IMR-90 (cell line): ENCODE measurements at regions not wholly inside any gene's neighbourhood (a gene's known extent, or its start where the extent isn't known, plus 50 kb on each side); places are given as distances from the start of the nearest gene placed in this dataset.

ENCODE experiments used
- ATAC-seq: fragments of 200-7000 bp; cut with Tn5 transposase; 2 replicates; pipeline ENCODE4 v1.9.1; 2020; ENCODE audit warnings: low read depth, mild to moderate bottlenecking, moderate library complexity
- BruUV-seq: library from RNA; stranded (reverse); fragments of 400-500 nt; replicated peaks from 2 replicates; lab custom pipeline; 2021; lab: Mats Ljungman, UMichigan
- CTCF ChIA-PET: fragments of 300-600 bp; formaldehyde crosslinking; extraction: SDS; loops from one replicate; lab custom pipeline; 2021; ENCODE audit warnings: antibody characterized with exemption; lab: Yijun Ruan, JAX
- POLR2A ChIA-PET: fragments of 300-600 bp; sonication (Branson Sonifier 250); formaldehyde crosslinking; loops from one replicate; lab custom pipeline; 2022; ENCODE audit warnings: antibody characterized with exemption; ENCODE audit not compliant: unreplicated experiment; lab: Charles Lee
- DNase-seq: peaks from one replicate; pipeline ENCODE4 v3.0.0; 2013
- H2AFZ ChIP-seq: replicated peaks from 2 replicates; pipeline ENCODE3; 2013; ENCODE audit warnings: low read length, mild to moderate bottlenecking; ENCODE audit not compliant: poor library complexity
- H2AK5ac ChIP-seq: 2 replicates; pipeline ENCODE4 v1.6.1; 2013; ENCODE audit warnings: low read depth, low read length, inconsistent platforms
- H2AK9ac ChIP-seq: replicated peaks from 2 replicates; pipeline ENCODE3; 2013; ENCODE audit warnings: mild to moderate bottlenecking, low read depth, low read length, moderate library complexity; ENCODE audit not compliant: poor library complexity
- H2BK120ac ChIP-seq: 2 replicates; pipeline ENCODE4 v1.6.1; 2013; ENCODE audit warnings: low read depth, low read length, inconsistent platforms
- H2BK15ac ChIP-seq: 3 replicates; pipeline ENCODE4 v1.6.1; 2013; ENCODE audit warnings: low read depth, low read length, inconsistent platforms
- H2BK20ac ChIP-seq: 2 replicates; pipeline ENCODE4 v1.6.1; 2013; ENCODE audit warnings: low read depth, mild to moderate bottlenecking, inconsistent platforms, low read length, moderate library complexity
- H2BK5ac ChIP-seq: 2 replicates; pipeline ENCODE4 v1.6.1; 2013; ENCODE audit warnings: mild to moderate bottlenecking, low read depth, low read length, inconsistent platforms; ENCODE audit not compliant: poor library complexity, severe bottlenecking
- H3K14ac ChIP-seq: replicated peaks from 2 replicates; pipeline ENCODE4 v1.6.1; 2013; ENCODE audit warnings: low read depth, low read length, inconsistent platforms
- H3K18ac ChIP-seq: 2 replicates; pipeline ENCODE4 v1.6.1; 2013; ENCODE audit warnings: low read depth, low read length, control low read depth
- H3K23ac ChIP-seq: 2 replicates; pipeline ENCODE4 v1.6.1; 2013; ENCODE audit warnings: low read depth, low read length, inconsistent platforms
- H3K27ac ChIP-seq: 2 replicates; pipeline ENCODE4 v1.5.1; 2013; ENCODE audit warnings: mild to moderate bottlenecking, control low read depth, low read length; ENCODE audit not compliant: insufficient read depth
- H3K27me3 ChIP-seq: 2 replicates; pipeline ENCODE4 v1.6.1; 2013; ENCODE audit warnings: low read length; ENCODE audit not compliant: control insufficient read depth, insufficient read depth
- H3K36me3 ChIP-seq: 2 replicates; pipeline ENCODE4 v1.6.1; 2013; ENCODE audit warnings: low read length, mixed read lengths; ENCODE audit not compliant: control insufficient read depth, insufficient read depth
- H3K4ac ChIP-seq: 2 replicates; pipeline ENCODE4 v1.6.1; 2013; ENCODE audit warnings: low read depth, low read length, inconsistent platforms
- H3K4me1 ChIP-seq: 2 replicates; pipeline ENCODE4 v1.6.1; 2013; ENCODE audit warnings: low read length, mixed read lengths; ENCODE audit not compliant: control insufficient read depth, insufficient read depth
- H3K4me2 ChIP-seq: 2 replicates; pipeline ENCODE4 v1.6.1; 2013; ENCODE audit warnings: low read depth, mild to moderate bottlenecking, control low read depth, low read length, moderate library complexity
- H3K4me3 ChIP-seq: 2 replicates; pipeline ENCODE4 v1.5.1; 2013; ENCODE audit warnings: low read depth, mild to moderate bottlenecking, control low read depth, low read length, moderate library complexity; ENCODE audit not compliant: insufficient read depth
- H3K56ac ChIP-seq: 2 replicates; pipeline ENCODE4 v1.6.1; 2013; ENCODE audit warnings: low read length, inconsistent platforms; ENCODE audit not compliant: insufficient read depth; ENCODE audit errors: extremely low read depth
- H3K79me1 ChIP-seq, 2 experiments: 2 replicates each; pipeline ENCODE4 v1.6.1; 2013; ENCODE audit warnings: low read length in 2 of 2, inconsistent platforms in 1 of 2, low read depth in 1 of 2
- H3K9ac ChIP-seq: 2 replicates; pipeline ENCODE4 v1.6.1; 2013; ENCODE audit warnings: low read depth, low read length, control low read depth
- H3K9me1 ChIP-seq: 2 replicates; pipeline ENCODE4 v1.6.1; 2013; ENCODE audit warnings: low read length, inconsistent platforms; ENCODE audit not compliant: insufficient read depth
- H3K9me3 ChIP-seq: 2 replicates; pipeline ENCODE4 v1.6.1; 2013; ENCODE audit warnings: low read length; ENCODE audit not compliant: control insufficient read depth, insufficient read depth
- H4K20me1 ChIP-seq: 2 replicates; pipeline ENCODE4 v1.6.1; 2013; ENCODE audit warnings: low read length, inconsistent platforms; ENCODE audit not compliant: insufficient read depth
- H4K5ac ChIP-seq: 2 replicates; pipeline ENCODE4 v1.6.1; 2013; ENCODE audit warnings: mild to moderate bottlenecking, low read depth, low read length, control low read depth
- H4K8ac ChIP-seq, 2 experiments: 2 replicates each; pipeline ENCODE4 v1.6.1; 2013; ENCODE audit warnings: low read depth in 2 of 2, low read length in 2 of 2, control low read depth in 1 of 2, inconsistent platforms in 1 of 2
- H4K91ac ChIP-seq: 2 replicates; pipeline ENCODE4 v1.6.1; 2013; ENCODE audit warnings: low read depth, low read length, inconsistent platforms; ENCODE audit not compliant: insufficient read depth
- CEBPB ChIP-seq: IDR thresholded peaks from 2 replicates; pipeline ENCODE4 v1.6.1; 2012; ENCODE audit warnings: low read depth, low read length, improper control_type of control experiment
- MXI1 ChIP-seq: IDR thresholded peaks from 2 replicates; pipeline ENCODE4 v1.6.1; 2012; ENCODE audit warnings: low read depth, mild to moderate bottlenecking, low read length, moderate library complexity, borderline replicate concordance
- RAD21 ChIP-seq: IDR thresholded peaks from 2 replicates; pipeline ENCODE4 v1.6.1; 2012; ENCODE audit warnings: low read length, improper control_type of control experiment
- SMC3 ChIP-seq: fragments of 150-350 bp; IDR thresholded peaks from 2 replicates; pipeline ENCODE4 v1.6.1; 2016; ENCODE audit warnings: low read depth, mild to moderate bottlenecking, antibody characterized with exemption, low read length, moderate library complexity
- WGBS, 2 experiments: methylation state at CpG; one replicate each; pipeline versions ENCODE4 v1.1.5 to v1.1.7; 2013; ENCODE audit warnings: missing lambda C conversion rate in 2 of 2; ENCODE audit not compliant: insufficient read length in 1 of 2; ENCODE audit errors: extremely low coverage in 2 of 2; 5-methylcytosine and 5-hydroxymethylcytosine counted together
- dilution Hi-C: fragments of 300-500 bp; cut with HindIII; formaldehyde crosslinking; loops from one replicate; pipeline ENCODE4 v1.14.3; 2018; ENCODE audit warnings: low sequenced_read_pairs; ENCODE audit not compliant: unreplicated experiment
- in situ Hi-C: fragments of 300-500 bp; cut with MboI; formaldehyde crosslinking; loops from 3 replicates; pipeline ENCODE4 v1.14.3; 2019; ENCODE audit warnings: low sequenced_read_pairs, inconsistent platforms, mixed read lengths
- intact Hi-C: fragments of 100-400 bp; cut with micrococcal nuclease; formaldehyde crosslinking; loops from 2 replicates; pipeline ENCODE4 v1.10.0; 2022

DNA sequence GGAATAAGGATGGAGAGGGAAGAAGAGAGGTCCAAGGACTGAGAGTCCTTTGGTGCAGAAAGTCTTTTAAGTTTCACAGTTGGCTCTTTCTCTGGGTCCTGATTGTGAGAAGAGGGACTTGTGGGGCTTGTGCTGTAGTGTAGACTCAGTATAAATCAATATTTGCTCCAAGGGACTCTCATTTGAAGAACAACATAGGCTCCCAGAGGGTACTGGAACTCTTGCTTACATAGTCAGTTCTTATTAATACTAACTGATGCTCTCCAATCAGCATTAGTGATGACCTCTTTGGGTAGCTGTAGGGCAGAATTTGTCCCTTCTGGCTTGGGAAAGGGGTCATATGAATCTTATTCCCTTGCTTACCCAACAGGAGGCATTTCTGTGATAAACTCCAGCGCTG is 62.5 kb upstream of the CXCL14 start:
- dilution Hi-C loops, result no loop called here

More for the DNA sequence above, 62.5 kb upstream of the CXCL14 start:
- no peak overlapping the region for H3K14ac ChIP-seq
- ATAC-seq (no peak), DNase-seq (no peak)
- H3K56ac ChIP-seq, result no peak overlapping the region
- H4K8ac ChIP-seq, result no peak overlapping the region
- H4K20me1 ChIP-seq, result no peaks in the 10 kb centered on the region
- H3K4me1 ChIP-seq, result no peaks in the 10 kb centered on the region
- H3K4me3 ChIP-seq, result no peak overlapping the region
- no peak overlapping the region for H4K91ac ChIP-seq
- intact Hi-C loops, result no loop called here
- H3K79me1 ChIP-seq, result no peaks in the 10 kb centered on the region
- H2BK120ac ChIP-seq, result no peak overlapping the region
- H3K27me3 ChIP-seq, result no peaks in the 10 kb centered on the region; the same call in 1 of the 2 replicates
- H3K4ac ChIP-seq, result no peak overlapping the region
- H2AK9ac ChIP-seq, result no peak overlapping the region
- H4K5ac ChIP-seq, result no peak overlapping the region
- WGBS, 2 experiments, result 20% methylated on average over 1 of the region's 1 CpG; no CpG with 5 or more reads in 1 of the 2 experiments
- no peak overlapping the region for H2BK15ac ChIP-seq
- ChIA-PET POLR2A (no interaction called here), CTCF (no interaction called here)
- no peak overlapping the region for H3K18ac ChIP-seq
- no peak overlapping the region for H2AFZ ChIP-seq
- H2BK20ac ChIP-seq, result no peak overlapping the region
- in situ Hi-C loops, result no loop called here
- H3K9ac ChIP-seq, result no peak overlapping the region
- H3K9me3 ChIP-seq, result no peaks in the 10 kb centered on the region
- TF ChIP-seq MXI1, result no peak
- no peak for TF ChIP-seq RAD21
- TF ChIP-seq SMC3, result no peak
- no peak for TF ChIP-seq CEBPB
- no peak overlapping the region for H3K27ac ChIP-seq
- no peak overlapping the region for H2BK5ac ChIP-seq
- H3K23ac ChIP-seq, result no peak overlapping the region
- no peaks in the 10 kb centered on the region for H3K9me1 ChIP-seq
- no TSS peak for BruUV-seq
- H3K36me3 ChIP-seq, result no peaks in the 10 kb centered on the region
- no peak overlapping the region for H2AK5ac ChIP-seq
- no peak overlapping the region for H3K4me2 ChIP-seq
